SU-DHL-6 (cell line): ENCODE measurements at regions not wholly inside any gene's neighbourhood (a gene's known extent, or its start where the extent isn't known, plus 50 kb on each side); places are given as distances from the start of the nearest gene placed in this dataset.

Source experiments
- EZH2phosphoT487 ChIP-seq: fragments of 200-600 bp; sonication (generic), shearing (Covaris generic); conservative IDR thresholded peaks from 2 replicates; pipeline ENCODE4 v1.6.1; 2018; ENCODE audit warnings: mild to moderate bottlenecking, antibody characterized with exemption, low read length, moderate library complexity, mixed read lengths
- TF ChIP-seq, protein P1 (sequence below): fragments of 200-600 bp; sonication (generic); IDR thresholded peaks from one replicate; pipeline ENCODE4 v1.5.1; 2017; ENCODE audit warnings: antibody characterized with exemption, mild to moderate bottlenecking, low read length, moderate library complexity; ENCODE audit not compliant: insufficient read depth, poor library complexity, severe bottlenecking

DNA sequence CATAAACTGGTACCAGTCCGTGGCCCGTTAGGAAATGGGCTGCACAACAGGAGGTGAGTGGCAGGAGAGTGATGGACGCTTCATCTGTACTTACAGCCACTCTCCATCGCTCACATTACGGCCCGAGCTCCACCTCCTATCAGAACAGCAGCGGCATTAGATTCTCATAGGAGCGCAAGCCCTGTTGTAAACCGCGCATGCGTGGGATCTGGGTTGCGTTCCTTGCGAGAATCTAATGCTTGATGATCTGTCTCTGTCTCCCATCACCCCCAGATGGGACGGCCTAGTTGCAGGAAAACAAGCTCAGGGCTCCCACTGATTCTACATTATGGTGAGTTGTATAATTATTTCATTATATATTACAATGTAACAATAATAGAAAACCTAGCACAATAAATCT is 480.4 kb downstream of the CCDC171 start:
- TF ChIP-seq, protein P1, sequence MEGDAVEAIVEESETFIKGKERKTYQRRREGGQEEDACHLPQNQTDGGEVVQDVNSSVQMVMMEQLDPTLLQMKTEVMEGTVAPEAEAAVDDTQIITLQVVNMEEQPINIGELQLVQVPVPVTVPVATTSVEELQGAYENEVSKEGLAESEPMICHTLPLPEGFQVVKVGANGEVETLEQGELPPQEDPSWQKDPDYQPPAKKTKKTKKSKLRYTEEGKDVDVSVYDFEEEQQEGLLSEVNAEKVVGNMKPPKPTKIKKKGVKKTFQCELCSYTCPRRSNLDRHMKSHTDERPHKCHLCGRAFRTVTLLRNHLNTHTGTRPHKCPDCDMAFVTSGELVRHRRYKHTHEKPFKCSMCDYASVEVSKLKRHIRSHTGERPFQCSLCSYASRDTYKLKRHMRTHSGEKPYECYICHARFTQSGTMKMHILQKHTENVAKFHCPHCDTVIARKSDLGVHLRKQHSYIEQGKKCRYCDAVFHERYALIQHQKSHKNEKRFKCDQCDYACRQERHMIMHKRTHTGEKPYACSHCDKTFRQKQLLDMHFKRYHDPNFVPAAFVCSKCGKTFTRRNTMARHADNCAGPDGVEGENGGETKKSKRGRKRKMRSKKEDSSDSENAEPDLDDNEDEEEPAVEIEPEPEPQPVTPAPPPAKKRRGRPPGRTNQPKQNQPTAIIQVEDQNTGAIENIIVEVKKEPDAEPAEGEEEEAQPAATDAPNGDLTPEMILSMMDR: no peak
- TF ChIP-seq EZH2phosphoT487: no peak
